GM12878 (cell line): ENCODE measurements at regions not wholly inside any gene's neighbourhood (a gene's known extent, or its start where the extent isn't known, plus 50 kb on each side); places are given as distances from the start of the nearest gene placed in this dataset.

Experiments
- ATAC-seq: fragments of 200-7000 bp; cut with Tn5 transposase; 3 replicates; pipeline ENCODE4 v1.9.1; 2020; ENCODE audit warnings: mild to moderate bottlenecking, moderate library complexity
- BruUV-seq: library from RNA; stranded (reverse); fragments of 400-500 nt; replicated peaks from 2 replicates; lab custom pipeline; 2021; lab: Mats Ljungman, UMichigan
- CTCF ChIA-PET: fragments of 300-600 bp; sonication (Branson Sonifier 250); formaldehyde crosslinking; extraction: SDS; loops from one replicate; lab custom pipeline; 2021; ENCODE audit warnings: inconsistent platforms; lab: Yijun Ruan, JAX
- POLR2A ChIA-PET: fragments of 350-600 bp; formaldehyde crosslinking; extraction: SDS; loops from one replicate; lab custom pipeline; 2021; ENCODE audit warnings: inconsistent platforms; lab: Charles Lee
- RAD21 ChIA-PET: fragments of 300-600 bp; sonication (Branson Sonifier 250); formaldehyde crosslinking; loops from one replicate; lab custom pipeline; 2023; ENCODE audit warnings: antibody characterized with exemption; ENCODE audit not compliant: unreplicated experiment; lab: Charles Lee
- SMC1A ChIA-PET: fragments of 300-600 bp; sonication (Branson Sonifier 250); formaldehyde crosslinking; loops from one replicate; lab custom pipeline; 2023; ENCODE audit not compliant: unreplicated experiment, uncharacterized antibody; lab: Charles Lee
- DNase-seq: peaks from one replicate; pipeline ENCODE4 v3.0.0-alpha.2; 2011; ENCODE audit warnings: low read depth, low spot score
- FAIRE-seq: peaks from 3 replicates; lab custom pipeline; 2011; peaks lifted over from hg19 to GRCh38; lab: Jason Lieb, UNC
- H2AFZ ChIP-seq: 2 replicates; pipeline ENCODE4 v1.6.0; 2011; ENCODE audit warnings: low read depth, low read length, control low read depth; ENCODE audit not compliant: control insufficient read depth
- H3K27ac ChIP-seq: 2 replicates; pipeline ENCODE4 v1.5.1; 2011; ENCODE audit warnings: control low read depth; ENCODE audit not compliant: control insufficient read depth, insufficient read depth
- H3K27me3 ChIP-seq, 2 experiments: replicated peaks in 1 of 2; 2 replicates each; pipeline versions ENCODE4 v1.6.0 to v1.6.1; 2011; ENCODE audit warnings: low read length in 1 of 2; ENCODE audit not compliant: control insufficient read depth in 2 of 2, insufficient read depth in 2 of 2
- H3K36me3 ChIP-seq, 2 experiments: 2 replicates each; pipeline ENCODE4 v1.5.1; 2011; ENCODE audit warnings: low read length in 1 of 2; ENCODE audit not compliant: control insufficient read depth in 2 of 2, insufficient read depth in 2 of 2
- H3K4me1 ChIP-seq: 2 replicates; pipeline ENCODE4 v1.6.1; 2011; ENCODE audit warnings: mild to moderate bottlenecking, low read length, moderate library complexity, mixed read lengths; ENCODE audit not compliant: control insufficient read depth, insufficient read depth
- H3K4me2 ChIP-seq: 2 replicates; pipeline ENCODE4 v1.6.0; 2011; ENCODE audit warnings: control low read depth; ENCODE audit not compliant: control insufficient read depth, insufficient read depth
- H3K4me3 ChIP-seq: fragments of 200-600 bp; sonication (generic); 2 replicates; pipeline ENCODE4 v1.5.1; 2016
- H3K79me2 ChIP-seq: 2 replicates; pipeline ENCODE4 v1.6.0; 2011; ENCODE audit warnings: low read length; ENCODE audit not compliant: control insufficient read depth, insufficient read depth
- H3K9ac ChIP-seq: 2 replicates; pipeline ENCODE4 v1.8.0; 2011; ENCODE audit warnings: low read length, control low read depth, mixed read lengths; ENCODE audit not compliant: control insufficient read depth, insufficient read depth
- H3K9me3 ChIP-seq: replicated peaks from 3 replicates; pipeline ENCODE4 v1.5.1; 2011; ENCODE audit warnings: mild to moderate bottlenecking, low read length; ENCODE audit not compliant: control insufficient read depth, insufficient read depth
- H4K20me1 ChIP-seq: 2 replicates; pipeline ENCODE4 v1.6.0; 2011; ENCODE audit not compliant: control insufficient read depth, insufficient read depth
- EGR1 ChIP-seq, 2 experiments: IDR thresholded peaks; 1 replicate in 1 of 2; 2 replicates in 1 of 2; pipeline ENCODE4 v1.6.1; 2011 to 2012; ENCODE audit warnings: low read depth in 2 of 2, low read length in 2 of 2, borderline replicate concordance in 1 of 2, mild to moderate bottlenecking in 1 of 2, moderate library complexity in 1 of 2
- EZH2 ChIP-seq: IDR thresholded peaks from 2 replicates; pipeline ENCODE4 v1.6.1; 2012; ENCODE audit warnings: low read depth, mild to moderate bottlenecking, control low read depth, inconsistent platforms, low read length, borderline replicate concordance; ENCODE audit not compliant: control insufficient read depth
- IRF5 ChIP-seq: fragments of 450-650 bp; IDR thresholded peaks from 2 replicates; pipeline ENCODE4 v1.6.1; 2017; ENCODE audit warnings: borderline replicate concordance
- JUND ChIP-seq: IDR thresholded peaks from 2 replicates; pipeline ENCODE4 v1.6.1; 2012; ENCODE audit warnings: low read depth, mild to moderate bottlenecking, low read length, improper control_type of control experiment, moderate library complexity
- KAT2A ChIP-seq: conservative IDR thresholded peaks from 2 replicates; pipeline ENCODE4 v1.6.1; 2011; ENCODE audit warnings: low read depth, low read length; ENCODE audit not compliant: control insufficient read depth
- NKRF ChIP-seq: fragments of 450-650 bp; conservative IDR thresholded peaks from 2 replicates; pipeline ENCODE4 v1.6.1; 2017; ENCODE audit warnings: mild to moderate bottlenecking, moderate library complexity
- POLR2A ChIP-seq: IDR thresholded peaks from 2 replicates; pipeline ENCODE4 v1.6.1; 2011; ENCODE audit warnings: low read depth, mild to moderate bottlenecking, low read length
- RELB ChIP-seq: fragments of 450-650 bp; IDR thresholded peaks from 2 replicates; pipeline ENCODE4 v1.6.1; 2017; ENCODE audit warnings: low read depth, mild to moderate bottlenecking, moderate library complexity
- SMC3 ChIP-seq: IDR thresholded peaks from 2 replicates; pipeline ENCODE4 v1.6.1; 2011; ENCODE audit warnings: low read length, improper control_type of control experiment, borderline replicate concordance
- SPI1 ChIP-seq: IDR thresholded peaks from 2 replicates; pipeline ENCODE4 v1.6.1; 2011; ENCODE audit warnings: low read depth, mild to moderate bottlenecking, low read length, moderate library complexity, borderline replicate concordance; ENCODE audit not compliant: insufficient read depth
- TCF7 ChIP-seq: IDR thresholded peaks from 2 replicates; pipeline ENCODE4 v1.6.1; 2014; ENCODE audit warnings: antibody characterized with exemption, borderline replicate concordance
- ZNF207 ChIP-seq: fragments of 450-650 bp; IDR thresholded peaks from 2 replicates; pipeline ENCODE4 v1.6.1; 2014; ENCODE audit warnings: antibody characterized with exemption, mild to moderate bottlenecking, borderline replicate concordance
- WGBS: methylation state at CpG from one replicate; pipeline ENCODE4 v1.1.6; 2016; ENCODE audit warnings: low lambda C conversion rate; ENCODE audit not compliant: insufficient replicate concordance, insufficient coverage; ENCODE audit errors: missing lambda C conversion rate; 5-methylcytosine and 5-hydroxymethylcytosine counted together
- in situ Hi-C: fragments of 300-500 bp; cut with MboI; formaldehyde crosslinking; loops from 9 replicates; pipeline ENCODE4 v1.14.3; 2018; ENCODE audit warnings: mixed read lengths
- intact Hi-C: fragments of 100-400 bp; cut with micrococcal nuclease; formaldehyde crosslinking; loops from one replicate; pipeline ENCODE4 v1.14.2; 2022; ENCODE audit not compliant: unreplicated experiment

GRCh38 chr1:22386774-22387173, 64.9 kb upstream of the ZBTB40 start (continued):
- TF ChIP-seq RELB, result no peak
- no peak for TF ChIP-seq NKRF
- TF ChIP-seq JUND, result no peak
- no peak for TF ChIP-seq EGR1 (IDR thresholded peaks at IDR 0.05; ENCODE audit: borderline replicate concordance in 1 of 2, low read depth in 2 of 2, low read length in 2 of 2)

GRCh38 chr1:22387919-22388580, 63.6 kb upstream of the ZBTB40 start:
- Histone ChIP-seq H3K4me2 (no peak overlapping the region), H3K36me3 (no peaks in the 10 kb centered on the region), H3K27ac (no peak overlapping the region), H2AFZ (no peak overlapping the region), H3K9ac (no peak overlapping the region), H3K79me2 (no peaks in the 10 kb centered on the region), H4K20me1 (no peaks in the 10 kb centered on the region), H3K27me3 (peaks cover 0 to 2% of the 10 kb centered on the region in 2 experiments; a peak in 2 of 4 replicates), H3K4me1 (no peaks in the 10 kb centered on the region), H3K4me3 (no peak overlapping the region), H3K9me3 (no peaks in the 10 kb centered on the region)
- ATAC-seq (no peak), FAIRE-seq (no peak), DNase-seq (no peak)
- ChIA-PET POLR2A (no interaction called here), RAD21 (no interaction called here), SMC1A (interaction anchor here (0.7 kb wide), 1 partner anchor 265 kb away, joined by 3 read pairs; the partner anchor contains the start of gene C1QB), CTCF (interaction anchor here (1.6 kb wide), 1 partner anchor 28 kb away, joined by 3 read pairs; no protein-coding TSS in a partner anchor)
- intact Hi-C loops, result no loop called here
- in situ Hi-C loops, result no loop called here
- WGBS, result 37% methylated on average over 13 of the region's 13 CpGs
- BruUV-seq, result no TSS peak
- no peak for TF ChIP-seq EZH2
- no peak for TF ChIP-seq IRF5
- no peak for TF ChIP-seq RELB
- no peak for TF ChIP-seq POLR2A
- TF ChIP-seq TCF7, result no peak
- TF ChIP-seq SPI1, result no peak
- no peak for TF ChIP-seq SMC3
- no peak for TF ChIP-seq KAT2A
- no peak for TF ChIP-seq ZNF207
